LNCaP clone FGC (cell line): ENCODE measurements at regions not wholly inside any gene's neighbourhood (a gene's known extent, or its start where the extent isn't known, plus 50 kb on each side); places are given as distances from the start of the nearest gene placed in this dataset.

Source experiments
- DNase-seq: peaks from one replicate; pipeline ENCODE4 v3.0.0-alpha.2; 2011; ENCODE audit warnings: low read depth
- H3K4me3 ChIP-seq: 2 replicates; pipeline ENCODE4 v1.5.1; 2011; ENCODE audit warnings: mild to moderate bottlenecking, low read depth, low read length, control low read depth
- TF ChIP-seq, protein P1 (sequence below): IDR thresholded peaks from 2 replicates; pipeline ENCODE4 v1.5.1; 2012; ENCODE audit warnings: mild to moderate bottlenecking; ENCODE audit not compliant: control insufficient read depth, insufficient read depth; ENCODE audit errors: extremely low read depth

DNA sequence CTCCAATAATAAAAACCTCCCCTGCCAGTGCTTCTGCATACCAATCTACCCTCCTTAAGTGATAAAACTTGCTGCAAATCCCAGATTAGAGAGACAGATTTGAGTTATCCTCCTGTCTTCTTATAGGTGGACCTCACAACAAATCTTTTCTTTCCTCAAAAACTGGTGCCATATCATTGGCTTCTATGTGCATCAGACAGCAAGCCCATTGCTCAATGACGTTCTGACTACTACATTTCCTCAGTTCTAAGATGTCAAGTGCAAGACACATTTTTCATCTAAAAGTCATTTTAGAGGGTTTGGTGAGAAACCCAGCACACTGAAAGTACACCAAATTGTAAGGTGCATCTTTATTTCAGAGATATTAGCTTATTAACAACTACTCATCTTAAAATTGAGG, 107.8 kb upstream of the VAV3 start:
- no peak overlapping the region for H3K4me3 ChIP-seq
- TF ChIP-seq, protein P1, sequence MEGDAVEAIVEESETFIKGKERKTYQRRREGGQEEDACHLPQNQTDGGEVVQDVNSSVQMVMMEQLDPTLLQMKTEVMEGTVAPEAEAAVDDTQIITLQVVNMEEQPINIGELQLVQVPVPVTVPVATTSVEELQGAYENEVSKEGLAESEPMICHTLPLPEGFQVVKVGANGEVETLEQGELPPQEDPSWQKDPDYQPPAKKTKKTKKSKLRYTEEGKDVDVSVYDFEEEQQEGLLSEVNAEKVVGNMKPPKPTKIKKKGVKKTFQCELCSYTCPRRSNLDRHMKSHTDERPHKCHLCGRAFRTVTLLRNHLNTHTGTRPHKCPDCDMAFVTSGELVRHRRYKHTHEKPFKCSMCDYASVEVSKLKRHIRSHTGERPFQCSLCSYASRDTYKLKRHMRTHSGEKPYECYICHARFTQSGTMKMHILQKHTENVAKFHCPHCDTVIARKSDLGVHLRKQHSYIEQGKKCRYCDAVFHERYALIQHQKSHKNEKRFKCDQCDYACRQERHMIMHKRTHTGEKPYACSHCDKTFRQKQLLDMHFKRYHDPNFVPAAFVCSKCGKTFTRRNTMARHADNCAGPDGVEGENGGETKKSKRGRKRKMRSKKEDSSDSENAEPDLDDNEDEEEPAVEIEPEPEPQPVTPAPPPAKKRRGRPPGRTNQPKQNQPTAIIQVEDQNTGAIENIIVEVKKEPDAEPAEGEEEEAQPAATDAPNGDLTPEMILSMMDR = no peak
- DNase-seq = no peak

- TF ChIP-seq, protein P1 = no peak
Measured at GRCh38 chr1:108072212-108072611, 107.2 kb upstream of the VAV3 start.

DNA sequence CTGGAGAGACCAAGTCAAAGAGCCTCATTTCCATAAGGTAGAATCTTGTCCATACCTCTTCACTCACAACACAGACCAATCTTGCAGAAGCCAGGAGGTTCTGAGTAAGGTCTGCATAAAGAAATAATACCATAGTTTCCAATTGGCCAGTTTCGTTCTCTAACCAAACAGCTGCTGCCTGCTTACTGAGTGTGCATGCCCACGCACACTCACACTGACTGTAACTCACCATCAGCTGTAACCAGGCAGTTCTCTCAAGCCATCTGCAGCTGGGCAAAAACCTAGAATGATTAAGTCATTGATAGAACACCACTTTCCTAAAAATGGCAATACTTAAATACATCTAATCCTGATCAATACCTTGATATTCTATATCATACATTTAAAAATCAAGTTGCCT, 106.6 kb upstream of the VAV3 start:
- DNase-seq = no peak
- H3K4me3 ChIP-seq = no peak overlapping the region
- TF ChIP-seq, protein P1 = no peak

More at GRCh38 chr1:108072212-108072611, 107.2 kb upstream of the VAV3 start:
- no peak overlapping the region for H3K4me3 ChIP-seq
- no peak for DNase-seq

DNA sequence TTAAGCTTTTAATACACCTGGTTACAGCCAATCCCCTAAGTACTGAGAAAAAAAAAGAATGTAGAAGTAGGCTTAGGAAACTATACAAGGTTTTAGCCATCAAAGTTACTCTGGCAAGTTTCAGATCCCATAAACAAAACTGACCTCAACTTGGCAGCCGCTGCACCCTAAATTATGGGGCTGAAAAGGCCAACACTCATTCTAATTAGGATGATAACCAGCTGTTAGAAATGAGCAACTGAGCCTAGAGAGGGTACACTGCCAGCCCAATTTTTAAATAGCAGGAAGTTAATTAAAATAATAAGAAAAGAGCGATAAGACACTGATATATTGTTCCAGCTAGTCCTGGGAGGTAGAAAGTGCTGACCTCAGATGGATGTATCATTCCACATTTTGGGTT, 105.7 kb upstream of the VAV3 start:
- H3K4me3 ChIP-seq = no peak overlapping the region
- TF ChIP-seq, protein P1 = no peak
- no peak for DNase-seq

GRCh38 chr1:108067884-108068540, 103.0 kb upstream of the VAV3 start:
- no peak overlapping the region for H3K4me3 ChIP-seq
- DNase-seq = no peak
- TF ChIP-seq, protein P1 = no peak

DNA sequence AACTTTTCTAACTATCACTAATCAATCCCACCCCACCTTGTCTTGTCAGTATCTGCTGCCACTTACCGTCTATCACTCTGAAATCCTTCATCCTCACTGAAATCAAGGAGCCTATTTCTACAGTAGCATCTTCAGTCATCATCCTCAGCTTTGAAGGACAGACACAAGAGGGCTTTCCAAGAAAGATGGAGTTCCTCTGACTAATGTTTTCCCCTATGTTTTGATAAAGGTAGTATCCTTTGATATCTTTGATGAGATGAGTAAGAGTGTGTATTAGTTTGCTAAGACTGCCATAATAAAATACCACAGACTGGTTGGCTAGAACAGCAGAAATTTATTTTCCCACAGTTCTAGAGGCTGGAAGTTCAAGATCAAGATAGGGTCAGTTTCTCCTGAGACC, 101.8 kb upstream of the VAV3 start:
- TF ChIP-seq, protein P1 = no peak
- H3K4me3 ChIP-seq = no peak overlapping the region
- DNase-seq = no peak

DNA sequence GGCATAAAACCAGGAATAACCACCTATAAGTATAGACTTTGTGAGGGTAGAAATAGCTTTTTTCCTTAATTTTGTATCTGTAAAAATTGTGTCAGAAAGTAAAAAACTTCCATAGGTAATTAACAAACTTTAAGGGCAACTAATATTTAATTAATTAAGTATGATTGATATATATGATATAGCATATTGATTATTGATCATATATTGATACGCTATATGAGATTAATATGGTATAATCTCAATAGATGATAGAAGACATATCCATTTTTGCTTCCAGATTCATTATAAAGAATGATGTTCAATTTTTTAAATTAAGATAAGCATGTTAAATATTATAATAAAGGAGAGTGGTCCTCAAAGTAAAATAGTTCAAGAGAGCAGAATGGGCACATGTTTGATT, 99.3 kb upstream of the VAV3 start:
- no peak for DNase-seq
- TF ChIP-seq, protein P1 = no peak

More for the DNA sequence above, 99.3 kb upstream of the VAV3 start:
- H3K4me3 ChIP-seq = no peak overlapping the region
